Fibroblast of the aortic adventitia (primary cell): ENCODE measurements at regions not wholly inside any gene's neighbourhood (a gene's known extent, or its start where the extent isn't known, plus 50 kb on each side); places are given as distances from the start of the nearest gene placed in this dataset.
A peak's percentile ranks its signal among the peaks of the same experiment; 100 is the strongest.

Experiments used
- DNase-seq: peaks from one replicate; pipeline ENCODE4 v3.0.0-alpha.2; 2010; ENCODE audit warnings: low read depth
- H3K4me3 ChIP-seq: 2 replicates; pipeline ENCODE4 v1.5.1; 2011; ENCODE audit warnings: low read depth, mild to moderate bottlenecking, control low read depth, low read length, moderate library complexity
- TF ChIP-seq, protein P1 (sequence below): IDR thresholded peaks from 2 replicates; pipeline ENCODE4 v1.5.1; 2011; ENCODE audit warnings: mild to moderate bottlenecking, low read length, control low read depth, inconsistent platforms; ENCODE audit not compliant: insufficient read depth

- no peak for DNase-seq
- TF ChIP-seq, protein P1, sequence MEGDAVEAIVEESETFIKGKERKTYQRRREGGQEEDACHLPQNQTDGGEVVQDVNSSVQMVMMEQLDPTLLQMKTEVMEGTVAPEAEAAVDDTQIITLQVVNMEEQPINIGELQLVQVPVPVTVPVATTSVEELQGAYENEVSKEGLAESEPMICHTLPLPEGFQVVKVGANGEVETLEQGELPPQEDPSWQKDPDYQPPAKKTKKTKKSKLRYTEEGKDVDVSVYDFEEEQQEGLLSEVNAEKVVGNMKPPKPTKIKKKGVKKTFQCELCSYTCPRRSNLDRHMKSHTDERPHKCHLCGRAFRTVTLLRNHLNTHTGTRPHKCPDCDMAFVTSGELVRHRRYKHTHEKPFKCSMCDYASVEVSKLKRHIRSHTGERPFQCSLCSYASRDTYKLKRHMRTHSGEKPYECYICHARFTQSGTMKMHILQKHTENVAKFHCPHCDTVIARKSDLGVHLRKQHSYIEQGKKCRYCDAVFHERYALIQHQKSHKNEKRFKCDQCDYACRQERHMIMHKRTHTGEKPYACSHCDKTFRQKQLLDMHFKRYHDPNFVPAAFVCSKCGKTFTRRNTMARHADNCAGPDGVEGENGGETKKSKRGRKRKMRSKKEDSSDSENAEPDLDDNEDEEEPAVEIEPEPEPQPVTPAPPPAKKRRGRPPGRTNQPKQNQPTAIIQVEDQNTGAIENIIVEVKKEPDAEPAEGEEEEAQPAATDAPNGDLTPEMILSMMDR = no peak
- H3K4me3 ChIP-seq = no peak overlapping the region
These were observed 158.3 kb downstream of the HDGFL1 start for GRCh38 chr6:22727710-22728109.

GRCh38 chr6:22732176-22732970 lies 163.0 kb downstream of the HDGFL1 start:
- no peak for DNase-seq
- TF ChIP-seq, protein P1 = no peak
- H3K4me3 ChIP-seq = no peak overlapping the region

- DNase-seq = no peak
These were observed 167.4 kb downstream of the HDGFL1 start for GRCh38 chr6:22736740-22737139.

GRCh38 chr6:22737331-22737730 lies 168.0 kb downstream of the HDGFL1 start:
- TF ChIP-seq, protein P1 = peak; percentile 61

More at GRCh38 chr6:22736740-22737139, 167.4 kb downstream of the HDGFL1 start:
- no peak overlapping the region for H3K4me3 ChIP-seq
- TF ChIP-seq, protein P1 = no peak

DNA sequence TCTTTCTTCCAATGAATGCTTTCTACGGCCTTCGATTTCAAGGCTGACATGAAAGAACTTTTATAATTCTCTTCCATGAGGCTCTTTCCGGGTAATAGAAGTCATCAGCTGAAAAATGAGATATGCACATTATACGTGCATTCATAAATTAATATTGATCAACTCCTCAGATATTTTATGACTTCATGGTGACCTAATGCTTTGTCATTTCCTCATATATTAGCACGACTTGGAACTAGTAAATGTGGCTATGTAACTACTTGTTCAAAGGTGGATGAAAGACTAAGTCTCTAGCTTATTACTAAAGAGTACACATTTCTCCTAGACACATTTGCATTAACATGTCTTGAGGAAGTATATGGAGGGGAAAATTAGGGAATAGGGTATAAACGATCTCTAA lies 168.8 kb downstream of the HDGFL1 start:
- DNase-seq = no peak
- TF ChIP-seq, protein P1 = no peak
- no peak overlapping the region for H3K4me3 ChIP-seq

More at GRCh38 chr6:22737331-22737730, 168.0 kb downstream of the HDGFL1 start:
- H3K4me3 ChIP-seq = no peak overlapping the region
- peak; percentile 70 for DNase-seq

DNA sequence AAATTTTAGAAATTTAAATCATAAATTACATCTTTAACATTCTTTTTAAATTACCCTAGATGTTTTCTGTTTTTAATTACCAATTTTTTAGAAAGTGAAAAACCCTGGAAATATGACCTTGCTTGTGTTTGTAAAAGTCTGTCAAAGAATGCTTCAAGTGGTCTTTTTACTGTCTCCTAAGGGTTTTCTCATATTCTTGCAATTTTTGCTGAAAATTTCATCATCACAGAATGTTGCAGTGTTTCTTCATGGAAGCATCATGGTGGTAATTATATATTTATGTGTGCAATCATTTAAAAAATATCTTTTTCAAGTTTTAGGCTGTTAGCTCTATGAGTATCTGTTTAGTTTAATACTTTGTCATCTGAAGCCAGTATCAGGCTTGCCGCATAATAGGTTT lies 178.2 kb downstream of the HDGFL1 start:
- H3K4me3 ChIP-seq = no peak overlapping the region
- DNase-seq = no peak
- TF ChIP-seq, protein P1 = no peak

- DNase-seq = no peak
These were observed 179.3 kb downstream of the HDGFL1 start for GRCh38 chr6:22748681-22749080.

More at GRCh38 chr6:22748681-22749080, 179.3 kb downstream of the HDGFL1 start:
- TF ChIP-seq, protein P1 = no peak
- H3K4me3 ChIP-seq = no peak overlapping the region
